GM21515 (cell line): ENCODE measurements at regions not wholly inside any gene's neighbourhood (a gene's known extent, or its start where the extent isn't known, plus 50 kb on each side); places are given as distances from the start of the nearest gene placed in this dataset.

Experiments used
- ATAC-seq: cut with Tn5 transposase; IDR thresholded peaks from one replicate; pipeline ENCODE4 v1.9.1; 2021; ENCODE audit not compliant: unreplicated experiment

DNA sequence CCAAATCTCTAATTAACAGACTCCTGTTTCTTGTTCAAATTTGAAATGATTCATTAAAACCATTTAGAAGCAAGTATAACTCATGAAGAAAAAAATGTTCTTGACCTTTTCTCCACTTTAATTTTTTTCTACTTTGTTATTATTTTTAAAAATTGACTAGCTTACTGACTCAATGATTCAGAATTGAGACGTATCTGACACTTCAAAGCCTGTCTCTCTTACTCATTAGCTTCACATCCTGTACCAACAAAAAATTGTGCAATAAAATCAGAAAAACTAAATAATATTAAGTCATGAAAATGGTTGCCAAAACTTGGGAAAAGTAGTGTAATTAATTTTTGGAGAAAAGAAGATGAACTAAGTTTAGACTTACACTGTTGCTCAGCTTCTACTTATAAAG, 331.2 kb downstream of the SLC16A7 start:
- no peak for ATAC-seq

DNA sequence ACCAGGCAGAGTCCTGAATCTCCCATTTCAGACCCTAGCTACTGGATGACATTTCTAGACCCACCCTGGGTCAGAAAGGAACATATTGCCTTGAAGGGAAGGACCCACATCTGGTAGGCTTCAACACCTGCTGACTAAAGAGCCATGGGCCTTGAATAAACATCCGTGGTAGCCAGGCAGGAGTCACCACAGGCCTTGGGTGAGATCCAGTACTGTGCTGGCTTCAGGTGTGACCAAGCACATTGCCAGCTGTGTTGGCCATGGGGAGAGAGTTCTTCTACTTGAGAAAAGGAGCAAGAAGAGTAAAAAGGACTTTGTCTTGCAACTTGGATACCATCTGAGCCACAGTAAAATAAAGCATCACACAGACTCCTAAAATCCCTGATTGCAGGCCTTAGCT, 332.6 kb downstream of the SLC16A7 start:
- ATAC-seq: no peak

DNA sequence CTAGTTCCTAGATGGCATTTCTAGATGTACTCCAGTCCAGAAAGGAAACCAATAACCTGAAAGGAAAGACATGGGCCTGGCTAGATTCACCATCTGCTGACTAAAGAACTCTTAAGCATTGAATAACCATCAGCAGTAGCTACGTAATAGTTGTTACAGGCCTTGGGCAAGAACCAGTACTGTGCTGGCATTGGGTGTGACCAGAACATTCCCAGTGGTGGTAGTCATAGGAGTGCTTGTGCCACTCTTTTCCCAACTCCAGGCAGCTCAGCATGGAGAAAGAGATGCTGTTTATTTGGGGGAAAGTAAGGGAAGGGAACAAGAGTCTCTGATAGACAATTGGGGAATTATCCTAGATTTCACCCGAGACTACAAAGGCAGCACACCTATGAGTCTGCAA, 333.3 kb downstream of the SLC16A7 start:
- ATAC-seq: no peak

DNA sequence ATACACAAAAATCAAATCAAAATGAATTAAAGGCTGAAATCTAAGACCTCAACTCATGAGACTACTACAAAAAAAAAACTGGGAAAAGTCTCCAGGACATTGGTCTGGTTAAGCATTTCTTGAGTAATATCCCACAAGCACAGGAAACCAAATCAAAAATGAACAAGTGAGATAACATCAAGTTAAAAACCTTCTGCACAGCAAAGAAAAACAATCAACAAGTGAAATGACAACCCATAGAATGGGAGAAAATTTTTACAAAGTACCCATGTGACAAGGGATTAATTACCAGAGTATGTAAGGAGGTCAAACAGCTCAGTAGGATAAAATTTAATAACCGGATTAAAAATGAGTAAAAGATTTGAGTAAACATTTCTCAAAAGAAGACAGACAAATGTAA, 338.7 kb downstream of the SLC16A7 start:
- ATAC-seq: no peak

DNA sequence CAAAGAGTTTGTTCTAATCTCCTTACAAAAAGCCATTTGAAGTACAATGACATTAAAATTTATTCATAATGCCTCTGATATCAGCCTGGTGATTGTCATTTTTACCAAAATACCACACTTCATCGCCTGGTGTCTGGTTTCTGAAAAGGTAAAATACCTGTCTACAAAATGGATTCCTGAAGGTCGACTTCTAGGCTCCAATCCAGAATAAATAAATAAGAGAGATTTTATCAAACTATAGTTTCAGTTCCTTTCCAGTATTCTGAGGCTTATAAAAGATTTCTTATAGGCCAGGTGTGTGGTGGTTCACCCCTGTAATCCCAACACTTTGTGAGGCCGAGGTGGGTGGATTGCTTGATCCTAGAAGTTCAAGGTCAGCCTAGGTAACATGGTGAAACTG, 340.7 kb downstream of the SLC16A7 start:
- no peak for ATAC-seq

DNA sequence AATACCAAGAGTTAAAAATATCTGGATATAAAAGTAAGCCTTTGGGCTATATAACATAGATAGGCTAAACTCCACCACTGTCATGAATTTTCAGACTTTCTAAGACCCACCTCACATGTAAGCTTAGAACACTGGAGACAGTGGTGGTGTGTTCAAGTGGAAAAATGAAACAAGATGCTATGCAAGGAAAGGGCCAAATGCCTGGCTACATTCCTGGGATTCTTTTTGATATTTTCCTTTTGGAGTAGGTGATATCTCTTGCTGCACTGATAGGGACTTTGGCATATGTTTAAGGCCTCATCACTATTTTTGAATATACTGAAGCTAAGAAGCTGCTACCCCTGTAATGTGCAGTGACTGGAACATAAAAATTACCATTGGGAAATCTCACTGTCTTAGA, 341.3 kb downstream of the SLC16A7 start:
- ATAC-seq: no peak

DNA sequence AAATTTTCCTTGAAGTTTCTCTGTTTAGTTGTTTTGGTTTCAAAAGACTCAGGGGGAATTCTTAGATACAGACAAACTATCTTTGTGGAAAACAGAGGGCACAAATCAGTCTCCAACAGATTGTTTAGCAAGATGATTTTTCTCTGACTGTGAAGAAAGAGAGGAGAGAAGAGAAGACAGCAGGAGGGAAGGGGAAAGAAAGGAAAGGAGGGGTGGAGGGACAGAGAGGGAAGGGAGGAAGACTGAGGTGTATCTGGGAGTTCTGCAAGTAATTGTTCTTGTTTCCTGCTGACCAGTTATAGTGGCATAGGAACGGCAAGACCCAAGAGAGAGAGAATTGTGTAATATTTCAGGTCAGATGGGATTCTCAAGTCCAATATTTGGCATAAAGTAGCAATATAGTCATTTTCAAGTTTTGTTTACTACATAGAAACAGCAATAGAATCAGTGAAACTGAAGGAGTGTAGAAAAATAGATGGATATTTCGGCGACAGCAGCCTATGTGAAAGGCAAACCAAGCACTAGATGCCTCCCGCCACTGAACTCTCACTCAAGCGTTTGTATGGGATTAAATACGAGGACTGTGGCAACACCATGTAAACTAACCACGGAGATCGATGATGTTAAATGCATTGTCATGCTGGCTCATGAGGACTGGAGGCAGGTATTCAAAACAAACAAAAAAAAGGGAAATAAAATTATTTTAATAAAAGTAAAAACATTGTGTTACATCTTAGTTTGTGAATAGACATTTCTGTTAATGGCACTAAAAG, 342.5 kb downstream of the SLC16A7 start:
- ATAC-seq: no peak

DNA sequence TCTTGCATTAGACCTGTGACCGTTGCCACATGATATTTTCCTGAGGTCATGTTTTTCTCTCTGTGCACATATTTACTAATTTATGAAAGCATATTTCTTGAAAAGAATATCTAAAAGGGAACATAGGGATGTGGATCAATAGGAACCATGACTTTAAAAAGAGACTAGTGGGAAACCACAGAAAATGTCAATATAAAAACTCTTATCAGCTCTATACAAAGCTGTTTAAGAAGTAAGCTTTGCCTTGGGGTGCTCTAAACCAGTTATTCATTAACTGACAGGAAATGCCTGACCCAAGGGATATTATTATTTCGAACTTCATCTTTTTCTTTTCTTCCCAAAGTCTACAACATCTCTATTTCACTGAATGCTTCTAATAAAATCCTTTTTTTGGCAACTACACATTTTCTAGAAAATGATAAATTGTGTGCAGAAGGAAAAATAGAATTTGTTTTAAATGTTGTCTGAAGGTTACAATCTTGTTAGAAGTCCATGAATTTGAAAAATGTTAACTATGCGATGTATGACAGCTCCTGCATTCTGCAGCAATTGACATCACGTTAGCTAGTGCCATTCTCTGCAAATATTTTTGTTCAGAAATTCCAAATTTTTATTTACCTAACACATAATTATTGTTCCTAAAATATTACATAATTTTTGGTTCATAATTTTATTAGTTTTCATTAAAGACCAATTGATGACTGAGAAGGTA, 345.0 kb downstream of the SLC16A7 start:
- no peak for ATAC-seq

DNA sequence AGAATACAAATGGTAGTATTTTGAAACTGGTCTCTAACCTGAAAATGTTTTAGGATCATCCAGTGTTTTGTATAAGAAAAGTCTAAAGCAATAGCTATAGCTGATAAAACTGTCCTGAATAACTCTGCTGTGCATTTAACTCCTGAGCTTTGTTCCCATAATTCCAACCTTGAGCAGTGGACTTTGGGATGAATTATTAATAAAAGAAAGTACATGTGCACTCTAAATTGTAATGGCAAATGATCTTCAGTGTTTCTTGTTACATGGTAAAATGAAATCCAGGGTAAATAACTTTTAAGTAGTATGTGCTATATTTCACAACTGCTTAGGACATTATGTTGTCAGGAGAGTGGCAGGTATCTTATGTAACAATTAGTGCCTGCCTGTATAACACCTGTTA, 345.6 kb downstream of the SLC16A7 start:
- ATAC-seq: no peak

DNA sequence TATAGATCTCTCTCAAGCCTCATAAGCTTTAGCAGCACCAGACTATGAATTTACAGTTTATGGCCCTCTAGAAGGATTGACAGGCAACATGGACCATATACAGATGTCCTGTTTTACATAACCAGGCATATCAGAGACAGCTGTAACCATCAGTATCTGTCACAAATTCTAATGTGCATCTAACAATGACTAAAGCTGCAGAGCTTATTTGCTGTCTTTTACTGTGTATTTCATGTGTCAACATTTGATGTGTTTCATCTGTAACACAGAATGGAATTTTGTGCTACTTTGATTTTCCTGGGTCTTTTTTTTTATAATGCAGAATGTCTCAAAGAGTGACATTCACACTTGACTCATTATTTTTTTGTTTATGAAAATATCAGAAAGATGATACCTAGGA, 348.3 kb downstream of the SLC16A7 start:
- ATAC-seq: no peak

DNA sequence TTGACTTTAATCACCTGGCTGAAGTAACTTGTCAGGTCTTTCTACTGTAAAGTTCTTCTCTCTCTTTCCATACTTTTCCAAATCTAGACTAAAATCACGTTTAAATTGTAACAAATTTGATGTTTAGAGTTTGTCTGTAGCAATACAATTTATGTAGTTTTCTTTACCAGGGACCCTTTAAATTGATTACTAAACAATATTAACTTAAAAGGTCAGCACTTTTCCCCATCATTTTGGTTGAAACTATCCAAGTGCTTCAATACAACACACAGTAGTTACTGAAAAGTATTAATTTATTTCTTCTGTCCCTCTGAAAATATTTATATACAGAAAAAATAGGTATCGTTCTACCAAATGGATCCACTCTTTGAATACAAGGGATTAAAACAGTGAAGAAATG, 350.8 kb downstream of the SLC16A7 start:
- no peak for ATAC-seq

DNA sequence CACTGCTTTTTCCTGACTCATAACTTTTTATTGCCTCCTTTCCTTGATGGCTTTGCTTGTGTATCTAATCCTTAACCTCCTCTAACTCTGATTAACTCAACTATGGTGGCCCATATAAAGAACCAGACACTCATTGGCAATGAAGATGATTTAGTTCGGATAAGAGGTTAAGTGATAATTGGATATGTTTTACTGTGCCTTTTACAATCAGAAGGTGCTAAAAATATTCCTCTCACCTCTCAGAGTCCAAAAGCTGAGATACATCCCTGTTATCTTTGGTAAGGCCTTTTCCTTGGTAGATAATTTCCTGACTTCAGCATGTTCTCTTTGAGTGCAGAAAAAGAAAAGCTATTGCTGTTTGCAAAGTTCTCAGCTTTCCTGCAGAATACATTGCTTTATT, 367.7 kb downstream of the SLC16A7 start:
- no peak for ATAC-seq

DNA sequence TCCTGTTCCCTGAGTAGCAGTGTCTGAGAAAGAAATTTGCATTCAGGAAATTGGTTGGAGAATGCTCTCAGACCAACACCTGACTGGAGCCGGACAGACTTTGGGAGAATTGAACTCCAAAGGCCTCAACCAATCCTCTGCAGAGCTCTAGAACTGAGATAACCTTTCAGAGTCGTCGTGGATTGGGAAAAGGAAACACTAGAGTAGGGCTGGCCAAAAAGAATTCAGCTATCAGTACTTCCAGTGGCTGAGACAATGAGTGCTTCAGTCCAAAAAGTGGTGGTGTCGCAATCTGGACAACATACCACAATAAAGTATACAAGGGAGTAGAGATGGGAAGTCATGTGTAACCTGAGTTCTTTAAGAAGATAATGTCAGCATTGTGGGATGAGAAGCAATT, 377.1 kb downstream of the SLC16A7 start:
- ATAC-seq: no peak

DNA sequence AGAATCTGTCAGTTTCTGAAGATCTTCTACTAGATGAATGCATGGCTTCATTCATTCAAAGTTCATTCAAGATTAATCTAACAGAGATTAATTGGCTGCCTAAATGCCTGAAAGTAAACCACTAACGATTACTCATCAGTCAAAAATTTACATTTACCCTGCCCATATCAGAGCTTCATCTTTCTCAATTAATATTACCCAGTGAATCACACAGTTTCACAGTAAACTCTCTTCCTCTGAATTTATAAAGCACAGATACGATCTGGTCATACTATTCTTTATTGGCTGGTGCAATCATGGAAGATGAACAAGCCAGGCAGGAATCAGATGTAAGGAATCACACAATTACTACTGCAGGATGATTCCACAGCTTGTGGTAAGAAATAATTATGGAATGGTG, 377.7 kb downstream of the SLC16A7 start:
- ATAC-seq: no peak

DNA sequence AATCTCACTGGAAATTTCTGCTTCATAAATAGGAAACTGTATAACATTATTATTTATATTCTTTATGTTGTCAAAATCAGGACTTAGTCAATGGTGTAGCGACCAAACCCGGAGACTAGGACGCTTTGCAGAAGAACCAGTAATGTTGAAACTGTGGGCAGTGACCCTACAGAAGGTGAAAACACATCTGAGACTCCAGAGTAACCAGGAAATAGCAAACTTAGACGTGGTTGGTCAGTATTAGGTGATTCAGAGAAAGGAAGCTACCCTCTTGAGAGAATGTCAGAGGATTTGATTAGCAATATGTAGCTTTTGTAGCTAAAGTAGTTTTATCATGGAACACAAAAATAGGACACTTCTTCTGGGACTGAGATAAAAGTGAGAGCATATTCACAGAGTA, 381.9 kb downstream of the SLC16A7 start:
- no peak for ATAC-seq

DNA sequence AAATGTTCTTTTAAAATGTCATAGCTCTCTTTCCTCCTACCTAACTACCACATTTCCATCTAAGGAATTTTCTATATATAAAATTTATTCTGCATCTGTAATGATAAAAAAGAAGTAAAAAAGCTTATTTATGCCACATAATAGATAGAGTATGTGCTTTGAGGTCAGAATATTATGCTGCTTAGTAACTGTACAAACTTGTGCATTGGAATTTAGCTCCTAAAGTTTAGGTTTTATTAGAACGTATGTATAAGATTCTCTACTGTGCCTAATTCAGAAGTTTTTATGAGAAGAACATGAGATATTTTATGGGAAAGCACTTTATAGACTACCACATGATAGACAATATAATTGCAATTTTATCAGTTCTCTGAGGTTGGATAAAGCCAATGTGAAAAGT, 384.6 kb downstream of the SLC16A7 start:
- no peak for ATAC-seq

DNA sequence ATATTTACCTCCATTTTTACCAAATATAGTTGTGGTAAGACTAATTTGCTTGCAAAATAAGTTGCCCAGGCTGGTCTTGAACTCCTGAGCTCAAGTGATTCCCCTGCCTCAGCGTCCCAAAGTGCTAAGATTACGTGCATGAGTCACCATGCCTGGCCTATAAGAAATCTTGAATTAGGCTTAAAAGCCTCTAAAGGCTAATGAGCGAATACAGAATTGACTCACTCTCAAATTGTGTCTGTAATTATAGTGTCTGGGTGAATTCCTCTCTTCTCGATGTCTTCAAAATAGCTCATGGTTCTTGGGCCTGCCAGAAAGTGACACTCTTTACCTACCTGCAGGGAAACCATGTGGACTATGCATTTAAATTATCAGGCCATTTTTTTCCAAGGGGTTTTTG, 403.5 kb downstream of the SLC16A7 start:
- no peak for ATAC-seq

DNA sequence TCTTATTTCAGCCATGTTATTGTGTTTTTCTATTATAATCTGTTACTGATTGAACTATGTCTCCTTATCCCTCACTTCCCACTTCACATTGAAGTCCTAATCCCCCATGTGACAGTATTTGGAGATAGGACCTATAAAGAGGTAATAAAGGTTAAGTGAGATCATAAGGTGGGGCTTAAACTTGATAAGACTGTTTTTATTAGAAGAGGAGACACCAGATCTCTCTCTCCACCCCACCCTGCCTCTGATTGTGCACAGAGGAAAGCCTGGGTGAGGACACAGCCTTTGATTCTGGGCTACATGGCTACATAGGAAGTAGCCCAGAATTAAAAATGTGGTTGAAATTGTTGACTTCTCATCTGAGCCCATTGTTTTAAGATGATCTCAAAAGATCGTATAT, 414.7 kb downstream of the SLC16A7 start:
- no peak for ATAC-seq

DNA sequence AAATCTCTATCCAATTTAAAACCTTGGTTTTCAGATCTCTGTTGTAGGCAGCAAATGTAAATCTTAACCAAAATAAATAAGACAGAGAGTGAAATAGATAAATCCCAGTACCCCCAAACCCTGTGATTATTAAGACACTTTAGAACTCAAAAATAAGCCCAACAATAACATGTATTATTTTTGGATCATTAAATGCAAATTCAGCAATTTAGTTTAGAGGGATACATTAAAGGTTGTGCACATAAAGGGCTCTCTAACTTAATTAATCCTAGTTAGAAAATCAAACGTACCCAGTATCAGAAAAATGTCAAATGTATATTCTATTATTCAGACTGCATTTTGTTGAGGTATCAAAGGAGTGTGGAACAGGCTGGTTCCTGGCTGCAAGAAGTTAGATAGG, 416.8 kb downstream of the SLC16A7 start:
- no peak for ATAC-seq

DNA sequence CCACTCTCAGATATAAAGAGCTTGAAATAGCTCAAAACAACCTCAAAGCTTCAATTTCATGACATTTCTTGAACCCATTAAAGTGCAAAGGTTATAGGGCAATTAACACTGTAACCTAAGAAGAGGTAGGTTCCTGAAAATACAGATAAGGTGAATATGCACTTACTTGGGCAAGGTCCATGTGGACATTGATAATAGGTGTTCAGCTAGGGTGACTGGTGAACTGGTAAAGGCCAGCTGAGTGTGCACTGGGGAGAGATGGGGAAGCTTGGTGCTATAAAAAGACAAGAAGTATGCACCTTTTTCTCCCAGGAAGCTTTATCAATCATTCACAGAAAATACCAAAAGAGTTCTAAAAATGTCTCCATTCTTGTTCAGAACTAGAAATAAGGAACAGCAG, 418.6 kb downstream of the SLC16A7 start:
- ATAC-seq: no peak

DNA sequence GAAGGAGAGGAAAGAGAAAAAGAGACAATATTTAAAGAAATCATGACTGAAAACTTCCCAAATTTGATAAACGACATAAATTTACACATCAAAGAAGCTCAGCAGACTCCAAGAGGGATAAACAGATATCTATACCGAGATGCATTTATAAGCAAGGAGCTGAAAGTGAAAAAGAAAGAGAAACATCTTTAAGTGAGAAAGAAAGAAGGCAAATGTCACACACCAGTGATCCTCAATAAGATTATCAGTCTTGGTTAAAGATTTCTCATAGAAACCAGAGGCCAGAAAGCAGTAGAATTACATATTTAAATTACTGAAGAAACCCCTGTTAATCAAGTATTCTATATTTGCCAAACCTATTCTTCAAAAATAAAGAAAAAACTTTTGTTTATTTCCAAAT, 424.2 kb downstream of the SLC16A7 start:
- no peak for ATAC-seq

DNA sequence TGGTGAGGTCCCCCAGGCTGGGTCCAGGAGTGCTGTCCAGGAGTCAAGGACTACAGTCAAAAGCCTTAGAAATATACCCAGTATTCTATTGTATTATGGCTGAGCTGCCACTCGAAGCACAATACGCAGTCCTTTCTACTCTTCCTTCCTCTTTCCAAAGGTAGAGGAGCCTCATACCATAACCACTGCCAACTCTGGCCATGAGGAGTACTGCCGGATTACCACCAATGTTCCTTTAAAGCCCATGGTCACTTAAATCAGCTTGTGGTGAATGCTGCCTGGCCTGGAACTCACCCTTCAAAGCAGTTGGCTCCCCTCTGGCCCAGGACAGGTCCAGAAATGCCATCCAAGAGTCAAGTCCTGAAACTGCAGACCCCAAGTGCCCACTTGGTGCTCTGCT, 425.4 kb downstream of the SLC16A7 start:
- no peak for ATAC-seq

DNA sequence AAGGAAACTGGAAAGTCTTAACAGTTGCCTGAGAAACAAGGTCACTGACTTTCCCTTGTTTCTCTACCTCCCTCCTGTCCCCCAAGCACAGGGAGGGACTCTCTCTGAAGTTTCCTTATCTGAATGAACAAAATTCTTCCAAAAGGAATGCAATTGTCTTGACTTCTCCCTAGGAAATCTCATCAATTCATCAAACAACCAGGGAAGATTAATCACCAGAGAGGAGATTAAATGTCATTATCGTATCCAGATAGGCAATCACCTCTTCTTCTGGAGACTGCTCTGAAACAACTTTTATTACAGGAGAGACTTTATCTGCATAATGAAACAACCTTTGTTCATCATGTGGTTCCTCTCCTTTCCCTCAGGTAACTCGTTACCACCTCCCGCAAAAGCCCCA, 431.4 kb downstream of the SLC16A7 start:
- no peak for ATAC-seq
